ENCODE measurements at regions not wholly inside any gene's neighbourhood (a gene's known extent, or its start where the extent isn't known, plus 50 kb on each side); places are given as distances from the start of the nearest gene placed in this dataset.

DNA sequence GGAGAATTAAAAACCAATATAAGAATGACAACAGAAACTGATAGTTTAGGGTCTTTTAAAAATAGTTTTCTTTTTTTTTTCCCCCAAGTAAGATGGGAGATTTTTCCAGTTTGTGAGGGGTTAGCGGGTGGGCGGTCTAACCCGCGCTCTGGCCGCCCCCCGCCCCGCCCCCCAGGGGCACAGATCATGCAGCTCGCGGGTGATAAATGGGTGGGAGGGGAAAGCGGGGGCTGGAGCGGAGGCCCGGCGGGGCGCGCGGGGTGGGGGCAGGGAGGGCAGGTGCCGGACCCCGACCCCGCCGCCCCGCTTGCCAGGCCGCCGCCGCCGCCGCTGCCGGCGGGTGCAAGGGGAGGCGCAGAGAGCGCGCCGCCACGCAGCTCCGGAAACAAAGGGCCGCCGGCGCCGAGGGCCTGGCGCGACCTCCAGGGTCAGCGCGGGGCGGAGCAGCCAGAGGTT is 60.1 kb upstream of the GSE1 start:
- no peak for TF ChIP-seq EZH2 (IDR thresholded peaks at IDR 0.05; ENCODE audit: borderline replicate concordance, low read depth, low read length, severe bottlenecking)
- TF ChIP-seq, protein P1, sequence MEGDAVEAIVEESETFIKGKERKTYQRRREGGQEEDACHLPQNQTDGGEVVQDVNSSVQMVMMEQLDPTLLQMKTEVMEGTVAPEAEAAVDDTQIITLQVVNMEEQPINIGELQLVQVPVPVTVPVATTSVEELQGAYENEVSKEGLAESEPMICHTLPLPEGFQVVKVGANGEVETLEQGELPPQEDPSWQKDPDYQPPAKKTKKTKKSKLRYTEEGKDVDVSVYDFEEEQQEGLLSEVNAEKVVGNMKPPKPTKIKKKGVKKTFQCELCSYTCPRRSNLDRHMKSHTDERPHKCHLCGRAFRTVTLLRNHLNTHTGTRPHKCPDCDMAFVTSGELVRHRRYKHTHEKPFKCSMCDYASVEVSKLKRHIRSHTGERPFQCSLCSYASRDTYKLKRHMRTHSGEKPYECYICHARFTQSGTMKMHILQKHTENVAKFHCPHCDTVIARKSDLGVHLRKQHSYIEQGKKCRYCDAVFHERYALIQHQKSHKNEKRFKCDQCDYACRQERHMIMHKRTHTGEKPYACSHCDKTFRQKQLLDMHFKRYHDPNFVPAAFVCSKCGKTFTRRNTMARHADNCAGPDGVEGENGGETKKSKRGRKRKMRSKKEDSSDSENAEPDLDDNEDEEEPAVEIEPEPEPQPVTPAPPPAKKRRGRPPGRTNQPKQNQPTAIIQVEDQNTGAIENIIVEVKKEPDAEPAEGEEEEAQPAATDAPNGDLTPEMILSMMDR (IDR thresholded peaks at IDR 0.05; ENCODE audit: borderline replicate concordance, extremely low read depth, low read length, poor library complexity, severe bottlenecking): no peak
- Histone ChIP-seq H3K4me2 (ENCODE audit: insufficient read depth, low read length) (peak overlapping the region; percentile 75), H3K36me3 (ENCODE audit: insufficient read depth, low read length) (peaks cover 5% of the 10 kb centered on the region; the same call in 1 of the 2 replicates), H3K4me1 (ENCODE audit: insufficient read depth, low read length) (peaks cover 37% of the 10 kb centered on the region), H2AFZ (ENCODE audit: low read depth, low read length) (peak overlapping the region; percentile 66; the same call in 1 of the 2 replicates), H3K9ac (ENCODE audit: low read depth, low read length) (peak overlapping the region; percentile 97), H3K79me2 (ENCODE audit: insufficient read depth, low read length) (peaks cover 33% of the 10 kb centered on the region), H3K27ac (ENCODE audit: low read length) (peak overlapping the region; percentile 91), H3K9me3 (ENCODE audit: insufficient read depth, low read length, severe bottlenecking) (no peaks in the 10 kb centered on the region), H4K20me1 (ENCODE audit: insufficient read depth, low read length) (peaks cover 13% of the 10 kb centered on the region), H3K27me3 (ENCODE audit: insufficient read depth, low read length, poor library complexity) (no peaks in the 10 kb centered on the region), H3K4me3 (ENCODE audit: low read depth in 1 of 2, low read length in 2 of 2) (peak overlapping the region; percentile 48 to 61; a peak in 3 of 4 replicates)
- DNase-seq (no peak), ATAC-seq (ENCODE audit: insufficient read depth, low read depth) (peak; percentile 8)

DNA sequence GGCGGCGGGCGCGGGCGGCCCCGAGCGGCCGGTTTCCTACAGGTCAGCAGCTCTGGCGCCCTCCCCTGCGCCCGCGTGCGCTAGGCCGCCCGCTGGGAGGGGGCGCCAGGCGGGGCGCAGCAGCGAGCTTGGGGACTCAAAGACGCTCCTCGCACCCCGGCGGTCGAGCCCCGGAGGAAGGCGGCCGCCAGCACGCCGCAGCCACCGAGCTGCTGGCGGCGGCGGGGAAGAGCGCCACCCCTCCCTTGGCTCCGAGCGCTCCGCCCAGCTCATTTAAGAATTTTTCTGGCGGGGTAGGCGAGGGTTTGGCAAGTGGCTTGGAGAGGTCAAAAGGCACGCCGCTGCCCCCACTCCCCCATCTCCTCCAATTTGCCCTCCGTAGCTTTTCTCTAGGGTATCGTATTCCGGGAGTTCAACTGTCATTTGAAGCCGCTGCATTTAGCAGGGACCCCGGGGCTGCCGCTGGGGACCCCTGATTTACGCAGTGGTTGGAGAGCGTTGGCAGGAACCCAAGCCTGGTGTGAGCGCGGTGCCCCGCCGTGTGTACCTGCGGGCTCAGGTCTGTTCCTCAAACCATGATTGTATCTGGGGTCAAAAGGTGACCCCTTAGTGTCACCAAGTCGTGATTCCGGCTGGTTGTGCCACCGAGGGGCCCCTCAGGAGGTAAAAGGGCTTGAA is 59.5 kb upstream of the GSE1 start:
- Histone ChIP-seq H3K4me3 (ENCODE audit: low read depth in 1 of 2, low read length in 2 of 2) (peak overlapping the region; percentile 48 to 61), H3K4me2 (ENCODE audit: insufficient read depth, low read length) (peak overlapping the region; percentile 75), H3K36me3 (ENCODE audit: insufficient read depth, low read length) (peaks cover 5% of the 10 kb centered on the region; the same call in 1 of the 2 replicates), H3K9ac (ENCODE audit: low read depth, low read length) (peak overlapping the region; percentile 97), H3K27ac (ENCODE audit: low read length) (peak overlapping the region; percentile 91), H3K9me3 (ENCODE audit: insufficient read depth, low read length, severe bottlenecking) (no peaks in the 10 kb centered on the region), H3K27me3 (ENCODE audit: insufficient read depth, low read length, poor library complexity) (no peaks in the 10 kb centered on the region), H3K79me2 (ENCODE audit: insufficient read depth, low read length) (peaks cover 39% of the 10 kb centered on the region), H3K4me1 (ENCODE audit: insufficient read depth, low read length) (peaks cover 43% of the 10 kb centered on the region), H2AFZ (ENCODE audit: low read depth, low read length) (peak overlapping the region; percentile 66), H4K20me1 (ENCODE audit: insufficient read depth, low read length) (peaks cover 19% of the 10 kb centered on the region)
- DNase-seq (peak; percentile 73), ATAC-seq (ENCODE audit: insufficient read depth, low read depth) (peak; percentile 37)
- TF ChIP-seq EZH2 (IDR thresholded peaks at IDR 0.05; ENCODE audit: borderline replicate concordance, low read depth, low read length, severe bottlenecking): no peak
- TF ChIP-seq, protein P1 (IDR thresholded peaks at IDR 0.05; ENCODE audit: borderline replicate concordance, extremely low read depth, low read length, poor library complexity, severe bottlenecking): peak; percentile 35

DNA sequence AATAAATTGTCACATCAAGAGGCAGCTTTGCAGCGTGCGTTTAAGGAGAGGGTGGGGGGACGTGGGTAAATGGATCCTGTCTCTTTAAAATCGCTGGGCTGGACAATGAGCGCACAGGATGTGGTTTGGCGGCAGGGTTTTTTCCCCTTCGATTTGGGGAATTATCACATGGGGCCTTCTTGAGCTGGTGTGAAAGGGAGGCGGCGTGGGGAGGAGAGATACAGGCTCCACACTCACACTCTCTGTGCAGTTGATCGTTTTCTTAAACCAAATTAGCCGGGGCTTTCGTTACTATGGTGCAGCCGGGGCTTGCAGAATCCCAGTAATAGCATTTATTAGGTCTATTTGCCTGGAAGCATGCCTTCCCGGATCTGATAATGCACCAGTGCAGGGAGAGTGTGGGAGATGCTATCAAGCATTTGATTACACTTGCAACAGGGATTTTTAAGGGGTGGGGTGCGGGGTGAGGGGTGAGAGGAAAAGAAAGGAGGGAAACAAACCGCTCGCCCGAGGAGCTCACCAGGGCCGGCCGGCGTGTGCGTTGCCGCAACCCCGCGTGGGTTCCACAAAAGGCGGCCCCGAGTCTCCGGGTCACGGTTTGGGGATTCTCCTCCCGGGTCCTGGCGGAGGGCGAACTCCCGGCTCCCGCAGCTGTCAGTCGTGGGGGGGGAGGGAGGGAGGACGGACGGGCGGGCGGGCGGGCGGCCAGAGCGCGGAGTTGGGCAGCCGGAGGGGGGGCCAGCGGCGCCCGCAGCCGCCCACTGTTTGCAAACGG is 58.8 kb upstream of the GSE1 start:
- peak overlapping the region; percentile 61 to 100 for H3K4me3 ChIP-seq (ENCODE audit: low read depth in 1 of 2, low read length in 2 of 2)
- H2AFZ ChIP-seq (ENCODE audit: low read depth, low read length): peak overlapping the region; percentile 66
- H3K4me2 ChIP-seq (ENCODE audit: insufficient read depth, low read length): peak overlapping the region; percentile 75
- DNase-seq: peak; percentile 90
- no peak for TF ChIP-seq EZH2 (IDR thresholded peaks at IDR 0.05; ENCODE audit: borderline replicate concordance, low read depth, low read length, severe bottlenecking)
- H3K27ac ChIP-seq (ENCODE audit: low read length): peak overlapping the region; percentile 91
- H3K36me3 ChIP-seq (ENCODE audit: insufficient read depth, low read length): peaks cover 9% of the 10 kb centered on the region; the same call in 1 of the 2 replicates
- peak overlapping the region; percentile 97 for H3K9ac ChIP-seq (ENCODE audit: low read depth, low read length)
- no peaks in the 10 kb centered on the region for H3K27me3 ChIP-seq (ENCODE audit: insufficient read depth, low read length, poor library complexity)
- H3K9me3 ChIP-seq (ENCODE audit: insufficient read depth, low read length, severe bottlenecking): no peaks in the 10 kb centered on the region
- ATAC-seq (ENCODE audit: insufficient read depth, low read depth): peak; percentile 63
- peaks cover 50% of the 10 kb centered on the region for H3K4me1 ChIP-seq (ENCODE audit: insufficient read depth, low read length)
- peaks cover 26% of the 10 kb centered on the region for H4K20me1 ChIP-seq (ENCODE audit: insufficient read depth, low read length)
- peaks cover 46% of the 10 kb centered on the region for H3K79me2 ChIP-seq (ENCODE audit: insufficient read depth, low read length)
